ENCODE measurements at regions not wholly inside any gene's neighbourhood (a gene's known extent, or its start where the extent isn't known, plus 50 kb on each side); places are given as distances from the start of the nearest gene placed in this dataset.

GRCh38 chr4:131046821-131047220 lies 1950.9 kb downstream of the C4orf33 start:
- no peak for DNase-seq (ENCODE audit: low read depth)

- no peak for DNase-seq (ENCODE audit: low read depth)
These were observed 1956.7 kb downstream of the C4orf33 start for GRCh38 chr4:131052646-131053045.

- DNase-seq (ENCODE audit: low read depth) = no peak
These were observed 1958.6 kb downstream of the C4orf33 start for GRCh38 chr4:131054489-131055019.

GRCh38 chr4:131061734-131062133 lies 1965.8 kb downstream of the C4orf33 start:
- DNase-seq (ENCODE audit: low read depth) = no peak

- DNase-seq (ENCODE audit: low read depth) = no peak
These were observed 1967.9 kb downstream of the C4orf33 start for GRCh38 chr4:131063878-131064277.

- DNase-seq (ENCODE audit: low read depth) = no peak
These were observed 1985.1 kb downstream of the C4orf33 start for GRCh38 chr4:131081069-131081468.

GRCh38 chr4:131084997-131085396 lies 1989.0 kb downstream of the C4orf33 start:
- no peak for DNase-seq (ENCODE audit: low read depth)

GRCh38 chr4:131091896-131092295 lies 1995.9 kb downstream of the C4orf33 start:
- DNase-seq (ENCODE audit: low read depth) = no peak

GRCh38 chr4:131093303-131093702 lies 1997.4 kb downstream of the C4orf33 start:
- no peak for DNase-seq (ENCODE audit: low read depth)

GRCh38 chr4:131098976-131099375 lies 2003.0 kb downstream of the C4orf33 start:
- DNase-seq (ENCODE audit: low read depth) = no peak

- DNase-seq (ENCODE audit: low read depth) = no peak
These were observed 2017.3 kb downstream of the C4orf33 start for GRCh38 chr4:131113273-131113672.

GRCh38 chr4:131113704-131114103 lies 2017.8 kb downstream of the C4orf33 start:
- DNase-seq (ENCODE audit: low read depth) = no peak

- DNase-seq (ENCODE audit: low read depth) = no peak
These were observed 2023.7 kb downstream of the C4orf33 start for GRCh38 chr4:131119661-131120060.

- DNase-seq (ENCODE audit: low read depth) = no peak
These were observed 2011.9 kb upstream of the PCDH10 start for GRCh38 chr4:131137196-131137595.

GRCh38 chr4:131159261-131159660 lies 1989.8 kb upstream of the PCDH10 start:
- DNase-seq (ENCODE audit: low read depth) = no peak

GRCh38 chr4:131192318-131192717 lies 1956.8 kb upstream of the PCDH10 start:
- no peak for DNase-seq (ENCODE audit: low read depth)

GRCh38 chr4:131207589-131207988 lies 1941.5 kb upstream of the PCDH10 start:
- no peak for DNase-seq (ENCODE audit: low read depth)

- DNase-seq (ENCODE audit: low read depth) = no peak
These were observed 1900.8 kb upstream of the PCDH10 start for GRCh38 chr4:131248314-131248713.

- DNase-seq (ENCODE audit: low read depth) = no peak
These were observed 1897.8 kb upstream of the PCDH10 start for GRCh38 chr4:131251321-131251720.

- no peak for DNase-seq (ENCODE audit: low read depth)
These were observed 1891.9 kb upstream of the PCDH10 start for GRCh38 chr4:131257241-131257640.

GRCh38 chr4:131258361-131258760 lies 1890.7 kb upstream of the PCDH10 start:
- DNase-seq (ENCODE audit: low read depth) = no peak

- DNase-seq (ENCODE audit: low read depth) = no peak
These were observed 1860.7 kb upstream of the PCDH10 start for GRCh38 chr4:131288441-131288840.

GRCh38 chr4:131296192-131296591 lies 1852.9 kb upstream of the PCDH10 start:
- DNase-seq (ENCODE audit: low read depth) = no peak

- no peak for DNase-seq (ENCODE audit: low read depth)
These were observed 1847.0 kb upstream of the PCDH10 start for GRCh38 chr4:131302108-131302507.

- DNase-seq (ENCODE audit: low read depth) = no peak
These were observed 1844.4 kb upstream of the PCDH10 start for GRCh38 chr4:131304686-131305085.
